Keratinocyte (primary cell): ENCODE measurements at regions not wholly inside any gene's neighbourhood (a gene's known extent, or its start where the extent isn't known, plus 50 kb on each side); places are given as distances from the start of the nearest gene placed in this dataset.

Experiments
- DNase-seq: peaks from one replicate; pipeline ENCODE4 v3.0.0-alpha.2; 2011; ENCODE audit warnings: low read depth, missing footprints, low spot score
- FAIRE-seq: peaks from 2 replicates; lab custom pipeline; 2011; peaks lifted over from hg19 to GRCh38; lab: Jason Lieb, UNC
- H2AFZ ChIP-seq: 2 replicates; pipeline ENCODE4 v1.6.0; 2012; ENCODE audit warnings: low read length, control low read depth, inconsistent platforms; ENCODE audit not compliant: control insufficient read depth
- H3K27ac ChIP-seq: 2 replicates; pipeline ENCODE4 v1.5.1; 2011; ENCODE audit warnings: low read length; ENCODE audit not compliant: control insufficient read depth, insufficient read depth
- H3K27me3 ChIP-seq: 3 replicates; pipeline ENCODE4 v1.6.0; 2011; ENCODE audit warnings: low read length; ENCODE audit not compliant: control insufficient read depth, insufficient read depth; ENCODE audit errors: extremely low read depth
- H3K36me3 ChIP-seq, 2 experiments: 2 replicates in 1 of 2; 3 replicates in 1 of 2; pipeline ENCODE4 v1.5.1; 2011; ENCODE audit warnings: low read length in 2 of 2, mild to moderate bottlenecking in 1 of 2; ENCODE audit not compliant: control insufficient read depth in 2 of 2, insufficient read depth in 2 of 2; ENCODE audit errors: extremely low read depth in 1 of 2
- H3K4me1 ChIP-seq: 3 replicates; pipeline ENCODE4 v1.5.1; 2011; ENCODE audit warnings: low read length; ENCODE audit not compliant: control insufficient read depth, insufficient read depth; ENCODE audit errors: extremely low read depth
- H3K4me2 ChIP-seq: 3 replicates; pipeline ENCODE4 v1.6.0; 2011; ENCODE audit warnings: low read depth, low read length; ENCODE audit not compliant: control insufficient read depth, insufficient read depth; ENCODE audit errors: extremely low read depth
- H3K4me3 ChIP-seq, 3 experiments: fragments of 200-600 bp in 1 of 3; sonication (generic) in 1 of 3; 2 replicates in 2 of 3; 3 replicates in 1 of 3; pipeline ENCODE4 v1.5.1; 2011 to 2016; ENCODE audit warnings: low read length in 3 of 3, mild to moderate bottlenecking in 3 of 3, control low read depth in 2 of 3, inconsistent platforms in 1 of 3, low read depth in 1 of 3, mixed read lengths in 1 of 3, mixed run types in 1 of 3, moderate library complexity in 1 of 3; ENCODE audit not compliant: control insufficient read depth in 2 of 3, insufficient read depth in 2 of 3; ENCODE audit errors: extremely low read depth in 1 of 3
- H3K79me2 ChIP-seq: 2 replicates; pipeline ENCODE4 v1.6.0; 2012; ENCODE audit warnings: low read length; ENCODE audit not compliant: control insufficient read depth, insufficient read depth
- H3K9ac ChIP-seq: 3 replicates; pipeline ENCODE4 v1.6.0; 2011; ENCODE audit warnings: low read length; ENCODE audit not compliant: control insufficient read depth, insufficient read depth; ENCODE audit errors: extremely low read depth
- H3K9me1 ChIP-seq: 3 replicates; pipeline ENCODE4 v1.6.0; 2011; ENCODE audit warnings: low read length; ENCODE audit not compliant: control insufficient read depth, insufficient read depth; ENCODE audit errors: extremely low read depth
- H3K9me3 ChIP-seq: 2 replicates; pipeline ENCODE4 v1.5.1; 2012; ENCODE audit warnings: low read depth, low read length; ENCODE audit not compliant: control insufficient read depth
- H4K20me1 ChIP-seq: 3 replicates; pipeline ENCODE4 v1.6.0; 2011; ENCODE audit warnings: low read length; ENCODE audit not compliant: control insufficient read depth, insufficient read depth; ENCODE audit errors: extremely low read depth
- CTCF ChIP-seq, 3 experiments: IDR thresholded peaks in 1 of 3; conservative IDR thresholded peaks in 1 of 3; optimal IDR thresholded peaks in 1 of 3; 2 replicates in 2 of 3; 3 replicates in 1 of 3; pipeline versions ENCODE3 to v1.5.1; 2011; ENCODE audit warnings: low read length in 3 of 3, mild to moderate bottlenecking in 3 of 3, moderate library complexity in 2 of 3, control low read depth in 1 of 3, inconsistent platforms in 1 of 3; ENCODE audit not compliant: insufficient read depth in 2 of 3; ENCODE audit errors: extremely low read depth in 1 of 3
- EZH2 ChIP-seq: IDR thresholded peaks from one replicate; pipeline ENCODE4 v1.6.1; 2012; ENCODE audit warnings: inconsistent platforms, mild to moderate bottlenecking, low read length, moderate library complexity
- dilution Hi-C: fragments of 300-500 bp; cut with MboI; formaldehyde crosslinking; loops from one replicate; pipeline ENCODE4 v1.7.0; 2020; ENCODE audit warnings: low sequenced_read_pairs; ENCODE audit not compliant: extremely low pct_ligation_motif_present

- H4K20me1 ChIP-seq, result no peaks in the 10 kb centered on the region
- no peaks in the 10 kb centered on the region for H3K9me1 ChIP-seq
- dilution Hi-C loops, result no loop called here
- H3K4me2 ChIP-seq, result no peak overlapping the region
- H3K27ac ChIP-seq, result no peak overlapping the region
- H3K79me2 ChIP-seq, result no peaks in the 10 kb centered on the region
- H3K9me3 ChIP-seq, result no peaks in the 10 kb centered on the region
- no peaks in the 10 kb centered on the region for H3K36me3 ChIP-seq
- no peak overlapping the region for H3K4me3 ChIP-seq
- no peak for FAIRE-seq
- H3K9ac ChIP-seq, result no peak overlapping the region
- H3K4me1 ChIP-seq, result no peaks in the 10 kb centered on the region
- H3K27me3 ChIP-seq, result no peaks in the 10 kb centered on the region
- H2AFZ ChIP-seq, result no peak overlapping the region
- TF ChIP-seq CTCF (optimal IDR thresholded peaks at IDR 0.05 in 1 of 3, IDR thresholded peaks at IDR 0.05 in 1 of 3, conservative IDR thresholded peaks at IDR 0.05 in 1 of 3; ENCODE audit: extremely low read depth in 1 of 3, insufficient read depth in 2 of 3, low read length in 3 of 3) (no peak), EZH2 (no peak)
- DNase-seq, result no peak
These were observed 222.3 kb upstream of the ZC3H15 start for GRCh38 chr2:186263673-186264250.

GRCh38 chr2:186269536-186269935, 216.5 kb upstream of the ZC3H15 start:
- no peaks in the 10 kb centered on the region for H3K27me3 ChIP-seq
- TF ChIP-seq CTCF (optimal IDR thresholded peaks at IDR 0.05 in 1 of 3, IDR thresholded peaks at IDR 0.05 in 1 of 3, conservative IDR thresholded peaks at IDR 0.05 in 1 of 3; ENCODE audit: extremely low read depth in 1 of 3, insufficient read depth in 2 of 3, low read length in 3 of 3) (no peak), EZH2 (no peak)
- no peaks in the 10 kb centered on the region for H3K4me1 ChIP-seq
- no peak overlapping the region for H2AFZ ChIP-seq
- H3K4me2 ChIP-seq, result no peak overlapping the region
- H3K9me3 ChIP-seq, result no peaks in the 10 kb centered on the region
- DNase-seq (no peak), FAIRE-seq (no peak)
- dilution Hi-C loops, result no loop called here
- no peak overlapping the region for H3K4me3 ChIP-seq
- H4K20me1 ChIP-seq, result no peaks in the 10 kb centered on the region
- no peaks in the 10 kb centered on the region for H3K36me3 ChIP-seq
- H3K79me2 ChIP-seq, result no peaks in the 10 kb centered on the region
- no peak overlapping the region for H3K27ac ChIP-seq
- H3K9me1 ChIP-seq, result no peaks in the 10 kb centered on the region
- no peak overlapping the region for H3K9ac ChIP-seq
